ENCODE measurements at regions not wholly inside any gene's neighbourhood (a gene's known extent, or its start where the extent isn't known, plus 50 kb on each side); places are given as distances from the start of the nearest gene placed in this dataset.

DNA sequence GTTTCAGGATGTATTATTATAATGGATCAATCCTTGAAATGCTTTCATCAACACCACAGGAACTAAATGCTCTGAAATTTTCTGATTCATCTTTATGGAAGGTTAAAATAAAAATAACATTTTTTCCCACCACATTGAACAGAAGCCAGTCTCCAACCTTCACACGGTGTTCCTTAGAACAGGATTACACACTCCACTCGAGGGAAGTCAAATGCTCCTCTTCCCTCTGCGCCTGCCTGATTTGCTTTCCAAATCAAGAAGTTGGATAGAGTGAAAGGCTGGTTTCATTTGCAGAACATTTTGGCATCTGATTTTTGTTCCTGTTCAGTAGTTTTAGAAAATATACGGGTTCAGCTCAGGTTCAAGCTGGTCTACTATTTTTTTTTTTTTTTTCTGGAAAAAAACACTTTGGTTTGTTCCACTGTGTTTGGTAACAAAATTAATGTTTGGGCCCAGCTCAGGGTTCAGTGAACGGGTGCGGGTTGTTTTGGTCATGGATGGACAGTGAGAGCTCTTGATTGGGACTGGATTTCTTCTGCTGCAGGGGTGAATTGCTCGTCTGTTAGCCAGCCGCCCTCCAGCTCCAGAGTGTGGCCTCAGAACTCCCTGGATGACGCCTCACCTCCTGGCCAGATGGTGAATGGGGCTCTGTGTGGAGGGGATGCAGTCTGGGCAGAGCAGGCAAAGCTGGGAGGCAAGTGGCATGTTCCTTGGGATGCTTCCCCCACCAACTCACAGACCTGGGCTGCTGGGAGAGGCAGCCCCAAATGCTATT lies 82.4 kb upstream of the STC2 start:
- TF ChIP-seq, protein P1, sequence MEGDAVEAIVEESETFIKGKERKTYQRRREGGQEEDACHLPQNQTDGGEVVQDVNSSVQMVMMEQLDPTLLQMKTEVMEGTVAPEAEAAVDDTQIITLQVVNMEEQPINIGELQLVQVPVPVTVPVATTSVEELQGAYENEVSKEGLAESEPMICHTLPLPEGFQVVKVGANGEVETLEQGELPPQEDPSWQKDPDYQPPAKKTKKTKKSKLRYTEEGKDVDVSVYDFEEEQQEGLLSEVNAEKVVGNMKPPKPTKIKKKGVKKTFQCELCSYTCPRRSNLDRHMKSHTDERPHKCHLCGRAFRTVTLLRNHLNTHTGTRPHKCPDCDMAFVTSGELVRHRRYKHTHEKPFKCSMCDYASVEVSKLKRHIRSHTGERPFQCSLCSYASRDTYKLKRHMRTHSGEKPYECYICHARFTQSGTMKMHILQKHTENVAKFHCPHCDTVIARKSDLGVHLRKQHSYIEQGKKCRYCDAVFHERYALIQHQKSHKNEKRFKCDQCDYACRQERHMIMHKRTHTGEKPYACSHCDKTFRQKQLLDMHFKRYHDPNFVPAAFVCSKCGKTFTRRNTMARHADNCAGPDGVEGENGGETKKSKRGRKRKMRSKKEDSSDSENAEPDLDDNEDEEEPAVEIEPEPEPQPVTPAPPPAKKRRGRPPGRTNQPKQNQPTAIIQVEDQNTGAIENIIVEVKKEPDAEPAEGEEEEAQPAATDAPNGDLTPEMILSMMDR (conservative IDR thresholded peaks at IDR 0.05; ENCODE audit: low read depth, low read length) = no peak
- TF ChIP-seq EZH2 (IDR thresholded peaks at IDR 0.05; ENCODE audit: borderline replicate concordance, low read depth, low read length, poor library complexity, severe bottlenecking) = no peak
